SK-N-SH (cell line): ENCODE measurements at regions not wholly inside any gene's neighbourhood (a gene's known extent, or its start where the extent isn't known, plus 50 kb on each side); places are given as distances from the start of the nearest gene placed in this dataset.

Source experiments
- CTCF ChIA-PET: fragments of 300-600, 350-600 bp; formaldehyde crosslinking; extraction: SDS; loops from one replicate; lab custom pipeline; 2021; lab: Yijun Ruan, JAX
- POLR2A ChIA-PET: fragments of 350-600 bp; sonication (Branson Sonifier 250); formaldehyde crosslinking; extraction: SDS; loops from one replicate; lab custom pipeline; 2020; ENCODE audit warnings: antibody characterized with exemption, inconsistent platforms; lab: Yijun Ruan, JAX
- DNase-seq: peaks from one replicate; pipeline ENCODE4 v3.0.0; 2012
- H2AFZ ChIP-seq: fragments of 200-600 bp; sonication (generic); 2 replicates; pipeline ENCODE4 v1.8.1; 2016; ENCODE audit warnings: antibody characterized with exemption, mild to moderate bottlenecking, low read depth
- H3F3A ChIP-seq: fragments of 200-600 bp; sonication (generic); replicated peaks from 2 replicates; pipeline ENCODE3; 2016; ENCODE audit warnings: antibody characterized with exemption, mild to moderate bottlenecking; ENCODE audit not compliant: insufficient read depth
- H3K27ac ChIP-seq, 2 experiments: fragments of 200-500 bp in 1 of 2; fragments of 200-600 bp in 1 of 2; sonication (Bioruptor generic) in 1 of 2; sonication (generic), shearing (Covaris generic) in 1 of 2; 2 replicates each; pipeline versions ENCODE4 v1.5.1 to v1.6.1; 2014 to 2016; ENCODE audit warnings: low read depth in 2 of 2, inconsistent platforms in 1 of 2, low read length in 1 of 2, mild to moderate bottlenecking in 1 of 2, mixed read lengths in 1 of 2
- H3K27me3 ChIP-seq: fragments of 200-600 bp; sonication (generic), shearing (Covaris generic); 2 replicates; pipeline ENCODE4 v1.6.1; 2016; ENCODE audit warnings: mixed run types; ENCODE audit not compliant: insufficient read depth
- H3K36me3 ChIP-seq, 2 experiments: fragments of 200-500 bp in 1 of 2; fragments of 200-600 bp in 1 of 2; sonication (Bioruptor generic) in 1 of 2; sonication (generic) in 1 of 2; replicated peaks in 1 of 2; 2 replicates each; pipeline versions ENCODE3 to v1.5.1; 2014 to 2016; ENCODE audit warnings: low read length in 1 of 2, mild to moderate bottlenecking in 1 of 2; ENCODE audit not compliant: insufficient read depth in 2 of 2, control insufficient read depth in 1 of 2
- H3K4me1 ChIP-seq, 2 experiments: fragments of 200-500 bp in 1 of 2; fragments of 200-600 bp in 1 of 2; sonication (Bioruptor generic) in 1 of 2; sonication (generic), shearing (Covaris generic) in 1 of 2; 2 replicates each; pipeline versions ENCODE4 v1.5.1 to v1.6.1; 2014 to 2016; ENCODE audit warnings: low read depth in 1 of 2, low read length in 1 of 2, mixed run types in 1 of 2; ENCODE audit not compliant: insufficient read depth in 2 of 2, control insufficient read depth in 1 of 2
- H3K4me2 ChIP-seq: fragments of 200-600 bp; sonication (generic), shearing (Covaris generic); 2 replicates; pipeline ENCODE4 v1.6.1; 2017; ENCODE audit warnings: mixed run types
- H3K4me3 ChIP-seq, 2 experiments: fragments of 200-500 bp in 1 of 2; fragments of 200-600 bp in 1 of 2; sonication (Bioruptor generic) in 1 of 2; sonication (generic), shearing (Covaris generic) in 1 of 2; 2 replicates each; pipeline versions ENCODE4 v1.5.1 to v1.8.1; 2014 to 2016; ENCODE audit warnings: low read depth in 2 of 2, inconsistent platforms in 1 of 2, low read length in 1 of 2, mild to moderate bottlenecking in 1 of 2, mixed read lengths in 1 of 2, moderate library complexity in 1 of 2
- H3K79me2 ChIP-seq: fragments of 200-600 bp; sonication (generic); 2 replicates; pipeline ENCODE4 v1.8.1; 2017; ENCODE audit warnings: mild to moderate bottlenecking; ENCODE audit not compliant: insufficient read depth
- H3K9ac ChIP-seq: fragments of 200-600 bp; sonication (generic); 2 replicates; pipeline ENCODE4 v1.6.1; 2017; ENCODE audit warnings: mixed run types
- H3K9me2 ChIP-seq: fragments of 200-600 bp; sonication (generic); 2 replicates; pipeline ENCODE4 v1.6.1; 2017; ENCODE audit warnings: mixed run types
- H3K9me3 ChIP-seq: fragments of 200-600 bp; sonication (generic); 2 replicates; pipeline ENCODE4 v1.6.1; 2017; ENCODE audit warnings: mixed run types, mild to moderate bottlenecking, moderate library complexity
- H4K20me1 ChIP-seq: fragments of 200-600 bp; sonication (generic); 2 replicates; pipeline ENCODE4 v1.6.1; 2017; ENCODE audit warnings: mild to moderate bottlenecking, mixed run types; ENCODE audit not compliant: insufficient read depth
- CHD2 ChIP-seq: fragments of 150-350 bp; IDR thresholded peaks from 2 replicates; pipeline ENCODE4 v1.6.1; 2018; ENCODE audit warnings: low read length; ENCODE audit not compliant: partially characterized antibody
- CTCF ChIP-seq: fragments of 200-600 bp; sonication (generic); IDR thresholded peaks from 2 replicates; pipeline ENCODE4 v1.6.1; 2017; ENCODE audit warnings: antibody characterized with exemption, mild to moderate bottlenecking, moderate library complexity
- EP300 ChIP-seq, 2 experiments: IDR thresholded peaks; 2 replicates each; pipeline versions ENCODE4 v1.4.0 to v1.6.1; 2012; ENCODE audit warnings: borderline replicate concordance in 1 of 2, low read depth in 1 of 2, low read length in 1 of 2
- GATA2 ChIP-seq: sonication (generic); formaldehyde crosslinking; IDR thresholded peaks from 2 replicates; pipeline ENCODE4 v1.5.0; 2020; ENCODE audit warnings: mild to moderate bottlenecking, missing genetic modification reagents
- IRF3 ChIP-seq: fragments of 150-350 bp; IDR thresholded peaks from 2 replicates; pipeline ENCODE4 v1.6.1; 2016; ENCODE audit warnings: mild to moderate bottlenecking, low read depth, low read length
- MXI1 ChIP-seq: IDR thresholded peaks from 2 replicates; pipeline ENCODE4 v1.6.1; 2012; ENCODE audit warnings: mild to moderate bottlenecking, low read depth, low read length, improper control_type of control experiment
- RAD21 ChIP-seq: IDR thresholded peaks from 2 replicates; pipeline ENCODE4 v1.6.1; 2012; ENCODE audit warnings: mild to moderate bottlenecking, low read length
- RCOR1 ChIP-seq: fragments of 150-350 bp; IDR thresholded peaks from 2 replicates; pipeline ENCODE4 v1.6.1; 2017; ENCODE audit warnings: antibody characterized with exemption, low read length
- RXRA ChIP-seq: IDR thresholded peaks from 2 replicates; pipeline ENCODE4 v1.4.0; 2012; ENCODE audit warnings: low read depth, mild to moderate bottlenecking, borderline replicate concordance
- SMC3 ChIP-seq: IDR thresholded peaks from 2 replicates; pipeline ENCODE4 v1.6.1; 2012; ENCODE audit warnings: low read depth, low read length, improper control_type of control experiment
- TEAD4 ChIP-seq: IDR thresholded peaks from 2 replicates; pipeline ENCODE4 v1.4.0; 2012; ENCODE audit warnings: mild to moderate bottlenecking, borderline replicate concordance; ENCODE audit not compliant: insufficient read depth
- WGBS: methylation state at CpG from one replicate; pipeline ENCODE4 v1.1.6; 2017; ENCODE audit warnings: low lambda C conversion rate; 5-methylcytosine and 5-hydroxymethylcytosine counted together
- TF ChIP-seq, protein P1 (sequence below): IDR thresholded peaks from 2 replicates; pipeline ENCODE4 v1.4.0; 2012; ENCODE audit warnings: low read depth, borderline replicate concordance

DNA sequence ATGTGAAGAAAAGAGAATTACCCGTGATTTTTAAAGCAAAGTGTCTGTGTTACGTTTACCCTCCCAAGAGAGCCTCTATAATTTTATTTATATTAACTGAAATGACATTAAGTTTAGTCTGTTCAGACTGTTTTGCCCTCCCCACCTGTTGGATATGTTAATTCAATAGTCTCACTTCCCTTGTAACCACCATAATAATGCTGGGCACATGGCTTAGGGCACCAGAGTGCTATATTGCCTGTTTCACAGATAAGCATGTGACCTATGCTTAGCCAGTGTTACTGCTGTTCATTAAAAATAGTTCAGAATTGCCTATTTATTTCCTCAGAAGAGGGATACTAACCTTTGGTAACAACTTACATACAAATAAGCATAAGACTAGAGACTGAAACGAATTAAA lies 446.2 kb downstream of the FAT4 start:
- Histone ChIP-seq H3K79me2 (no peaks in the 10 kb centered on the region), H3K4me1 (peaks cover 0 to 7% of the 10 kb centered on the region in 2 experiments; a peak in 2 of 4 replicates)
- peak; percentile 53; the same call in 1 of the 2 replicates for TF ChIP-seq RCOR1
- no peak for TF ChIP-seq RXRA
- TF ChIP-seq EP300 (IDR thresholded peaks at IDR 0.05; ENCODE audit: borderline replicate concordance in 1 of 2, low read depth in 1 of 2, low read length in 1 of 2) = peak in 1 of 2 experiments; percentile 43; a peak in 2 of 4 replicates
- TF ChIP-seq, all 33 proteins: peak for 2
- no peak overlapping the region for H3K4me3 ChIP-seq
- H3F3A ChIP-seq = no peaks in the 10 kb centered on the region
- no peaks in the 10 kb centered on the region for H3K27me3 ChIP-seq
- POLR2A ChIA-PET = no interaction called here
- H3K9ac ChIP-seq = no peak overlapping the region
- CTCF ChIA-PET = interaction anchor here (0.5 to 1.4 kb wide), 3 partner anchors 25 to 158 kb away, joined by 3 to 4 read pairs (median 3); no protein-coding TSS in a partner anchor
- no peaks in the 10 kb centered on the region for H3K9me3 ChIP-seq
- H3K9me2 ChIP-seq = no peaks in the 10 kb centered on the region
- 71% methylated on average over 3 of the region's 3 CpGs for WGBS
- H4K20me1 ChIP-seq = no peaks in the 10 kb centered on the region
- H3K36me3 ChIP-seq = no peaks in the 10 kb centered on the region
- H3K27ac ChIP-seq = no peak overlapping the region
- no peak for DNase-seq
- no peak overlapping the region for H3K4me2 ChIP-seq
- H2AFZ ChIP-seq = no peak overlapping the region

GRCh38 chr4:125762537-125762936 lies 447.8 kb downstream of the FAT4 start:
- Histone ChIP-seq H3K36me3 (no peaks in the 10 kb centered on the region), H3K9me2 (no peaks in the 10 kb centered on the region), H3F3A (no peaks in the 10 kb centered on the region), H3K79me2 (no peaks in the 10 kb centered on the region), H3K27ac (no peak overlapping the region), H3K27me3 (no peaks in the 10 kb centered on the region), H3K9me3 (no peaks in the 10 kb centered on the region), H3K4me1 (peaks cover 0 to 7% of the 10 kb centered on the region in 2 experiments; a peak in 2 of 4 replicates), H3K4me2 (no peak overlapping the region), H3K9ac (no peak overlapping the region), H2AFZ (no peak overlapping the region), H3K4me3 (no peak overlapping the region), H4K20me1 (no peaks in the 10 kb centered on the region)
- TF ChIP-seq CTCF (peak; percentile 31), GATA2 (CRISPR knock-in tag) (no peak), RAD21 (0 out of 2 replicates have a peak, but pooled peaks have one; percentile 13)
- ChIA-PET POLR2A (no interaction called here), CTCF (interaction anchor here (1.1 kb wide), 1 partner anchor 19 kb away, joined by 3 read pairs; no protein-coding TSS in a partner anchor)
- 77% methylated on average over 3 of the region's 3 CpGs for WGBS
- no peak for DNase-seq

DNA sequence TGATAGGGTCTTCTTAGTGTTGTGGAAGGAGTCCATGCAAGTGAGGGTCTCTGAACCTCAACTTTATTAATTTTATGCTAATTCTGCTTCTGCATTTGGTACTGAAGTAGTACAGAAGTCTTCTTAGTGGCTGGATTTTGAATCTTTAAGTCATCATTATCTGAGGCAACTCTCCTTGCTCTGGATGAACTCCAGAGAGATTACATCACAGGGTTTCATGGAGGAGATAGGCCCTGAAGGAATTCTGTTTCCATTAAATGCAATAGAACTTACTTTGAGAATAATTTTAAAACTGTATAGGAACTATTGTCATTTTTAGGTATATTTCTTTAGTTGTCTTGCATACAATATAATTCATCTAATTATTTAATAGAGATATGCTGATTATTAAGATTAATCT lies 451.2 kb downstream of the FAT4 start:
- H3K9me3 ChIP-seq = no peaks in the 10 kb centered on the region
- no peaks in the 10 kb centered on the region for H3K27me3 ChIP-seq
- H2AFZ ChIP-seq = no peak overlapping the region
- H4K20me1 ChIP-seq = no peaks in the 10 kb centered on the region
- no peak overlapping the region for H3K4me2 ChIP-seq
- H3K4me3 ChIP-seq = no peak overlapping the region
- DNase-seq = no peak
- no peaks in the 10 kb centered on the region for H3K79me2 ChIP-seq
- no peaks in the 10 kb centered on the region for H3K9me2 ChIP-seq
- ChIA-PET POLR2A (no interaction called here), CTCF (no interaction called here)
- TF ChIP-seq IRF3 (no peak), CHD2 (no peak), MXI1 (no peak), EP300 (IDR thresholded peaks at IDR 0.05; ENCODE audit: borderline replicate concordance in 1 of 2, low read depth in 1 of 2, low read length in 1 of 2) (no peak), SMC3 (no peak), TEAD4 (no peak)
- TF ChIP-seq, protein P1, sequence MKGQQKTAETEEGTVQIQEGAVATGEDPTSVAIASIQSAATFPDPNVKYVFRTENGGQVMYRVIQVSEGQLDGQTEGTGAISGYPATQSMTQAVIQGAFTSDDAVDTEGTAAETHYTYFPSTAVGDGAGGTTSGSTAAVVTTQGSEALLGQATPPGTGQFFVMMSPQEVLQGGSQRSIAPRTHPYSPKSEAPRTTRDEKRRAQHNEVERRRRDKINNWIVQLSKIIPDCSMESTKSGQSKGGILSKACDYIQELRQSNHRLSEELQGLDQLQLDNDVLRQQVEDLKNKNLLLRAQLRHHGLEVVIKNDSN = no peak
- no peaks in the 10 kb centered on the region for H3F3A ChIP-seq
- no peaks in the 10 kb centered on the region for H3K36me3 ChIP-seq
- no peak overlapping the region for H3K27ac ChIP-seq
- no peak overlapping the region for H3K9ac ChIP-seq
- H3K4me1 ChIP-seq = no peaks in the 10 kb centered on the region; a peak in 2 of 4 replicates
